ENCODE measurements at regions not wholly inside any gene's neighbourhood (a gene's known extent, or its start where the extent isn't known, plus 50 kb on each side); places are given as distances from the start of the nearest gene placed in this dataset.
A peak's percentile ranks its signal among the peaks of the same experiment; 100 is the strongest.

DNA sequence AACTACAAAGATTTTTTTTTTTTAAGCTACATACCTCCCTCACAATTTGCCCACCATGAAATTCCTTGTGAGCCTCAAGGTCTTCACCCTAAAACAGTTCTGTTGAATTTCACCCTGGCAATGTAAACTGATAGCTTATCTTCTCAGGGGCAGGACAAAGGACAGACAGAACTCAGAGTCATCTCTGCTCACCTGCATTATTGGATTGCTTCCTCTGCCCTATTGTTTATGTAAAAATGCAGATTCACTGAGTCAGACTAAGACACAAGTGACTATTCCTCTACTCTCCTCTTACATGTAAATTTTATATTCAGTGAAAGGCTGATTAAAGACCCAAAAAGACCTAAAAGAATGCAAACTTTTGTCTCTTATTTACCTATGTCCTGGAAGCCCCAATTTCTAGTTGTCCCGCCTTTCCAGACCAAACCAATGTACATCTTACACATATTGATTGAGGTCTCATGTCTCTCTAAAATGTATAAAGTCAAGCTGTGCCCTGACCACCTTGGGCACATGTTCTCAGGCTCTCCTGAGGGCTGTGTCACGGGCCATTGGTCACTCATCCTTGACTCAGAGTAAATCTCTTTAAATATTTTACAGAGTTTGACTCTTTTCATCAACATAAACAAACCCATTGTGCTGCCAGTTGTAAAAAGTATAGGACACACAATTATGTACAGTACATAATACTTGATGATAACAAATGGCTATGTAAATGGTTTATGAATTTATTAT is 440.2 kb downstream of the HTR7 start:
- DNase-seq (ENCODE audit: low read depth), result no peak
- no peak overlapping the region for H3K4me3 ChIP-seq (ENCODE audit: low read depth, low read length)
- TF ChIP-seq, protein P1, sequence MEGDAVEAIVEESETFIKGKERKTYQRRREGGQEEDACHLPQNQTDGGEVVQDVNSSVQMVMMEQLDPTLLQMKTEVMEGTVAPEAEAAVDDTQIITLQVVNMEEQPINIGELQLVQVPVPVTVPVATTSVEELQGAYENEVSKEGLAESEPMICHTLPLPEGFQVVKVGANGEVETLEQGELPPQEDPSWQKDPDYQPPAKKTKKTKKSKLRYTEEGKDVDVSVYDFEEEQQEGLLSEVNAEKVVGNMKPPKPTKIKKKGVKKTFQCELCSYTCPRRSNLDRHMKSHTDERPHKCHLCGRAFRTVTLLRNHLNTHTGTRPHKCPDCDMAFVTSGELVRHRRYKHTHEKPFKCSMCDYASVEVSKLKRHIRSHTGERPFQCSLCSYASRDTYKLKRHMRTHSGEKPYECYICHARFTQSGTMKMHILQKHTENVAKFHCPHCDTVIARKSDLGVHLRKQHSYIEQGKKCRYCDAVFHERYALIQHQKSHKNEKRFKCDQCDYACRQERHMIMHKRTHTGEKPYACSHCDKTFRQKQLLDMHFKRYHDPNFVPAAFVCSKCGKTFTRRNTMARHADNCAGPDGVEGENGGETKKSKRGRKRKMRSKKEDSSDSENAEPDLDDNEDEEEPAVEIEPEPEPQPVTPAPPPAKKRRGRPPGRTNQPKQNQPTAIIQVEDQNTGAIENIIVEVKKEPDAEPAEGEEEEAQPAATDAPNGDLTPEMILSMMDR (IDR thresholded peaks at IDR 0.05; ENCODE audit: low read depth, low read length, missing control alignments), result no peak

DNA sequence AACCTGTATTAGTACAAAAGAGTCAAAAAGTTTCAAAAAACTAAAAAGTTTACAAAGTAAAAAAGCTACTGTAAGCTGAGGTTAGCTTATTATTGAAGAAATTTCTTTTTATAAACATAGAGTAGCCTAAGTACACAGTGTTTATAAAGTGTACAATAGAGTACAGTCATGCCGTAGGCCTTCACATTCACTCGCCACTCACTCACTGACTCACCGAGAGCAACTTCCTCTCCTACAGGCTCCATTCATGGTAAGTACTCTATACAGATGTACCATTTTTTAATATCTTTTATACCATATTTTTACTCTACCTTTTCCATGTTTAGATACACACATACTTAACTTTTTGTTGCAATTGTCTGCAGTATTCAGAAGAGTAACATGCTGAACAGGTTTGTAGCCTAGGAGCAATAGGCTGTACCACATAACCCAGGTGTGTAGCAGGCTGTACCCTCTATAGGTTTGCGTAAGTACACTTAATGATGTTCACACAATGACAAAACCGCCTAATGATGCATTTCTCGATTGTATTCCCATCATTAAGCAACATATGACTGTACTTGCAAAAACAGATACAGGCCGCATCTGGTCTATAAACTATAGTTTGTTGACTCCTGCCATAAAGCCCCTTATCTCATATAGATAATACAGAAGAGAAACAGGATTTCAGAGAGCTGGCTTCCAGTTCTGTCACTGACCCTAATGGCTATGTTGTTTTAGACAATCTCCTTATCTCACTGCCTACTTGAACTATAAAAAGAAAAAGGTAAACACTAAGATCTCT is 438.8 kb downstream of the HTR7 start:
- DNase-seq (ENCODE audit: low read depth), result no peak
- no peak overlapping the region for H3K4me3 ChIP-seq (ENCODE audit: low read depth, low read length)
- TF ChIP-seq, protein P1 (IDR thresholded peaks at IDR 0.05; ENCODE audit: low read depth, low read length, missing control alignments), result no peak

DNA sequence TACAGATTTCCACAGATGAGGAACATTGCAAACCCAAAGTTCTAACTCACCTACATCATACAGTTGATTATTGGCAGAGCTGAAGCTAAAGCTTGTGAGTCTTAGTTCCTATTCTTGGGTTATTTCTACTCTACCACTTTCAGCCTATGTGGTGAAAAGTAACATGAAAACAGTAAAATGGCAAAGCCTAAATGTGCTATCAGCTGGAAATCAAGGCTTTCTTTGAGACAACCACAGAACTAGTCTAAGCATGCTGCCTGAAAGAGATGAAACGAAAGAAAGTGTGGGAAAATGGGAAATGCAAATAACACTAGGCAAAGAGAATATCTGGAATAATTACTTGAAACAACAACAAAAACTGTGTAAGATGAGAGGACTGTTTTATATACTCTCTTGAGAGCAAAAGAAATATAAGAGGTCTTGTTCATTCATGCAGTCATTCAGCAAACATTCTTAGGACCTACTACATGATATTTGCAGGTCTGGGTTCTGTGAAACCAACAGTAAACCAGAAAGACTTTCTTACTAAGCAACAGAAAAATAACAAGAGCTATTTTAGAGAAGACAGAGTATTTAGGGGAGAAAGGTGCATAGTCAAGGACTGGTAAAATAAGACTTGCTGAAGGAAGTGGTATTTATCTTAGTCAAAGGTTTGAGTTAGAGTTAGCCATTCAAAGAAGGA is 437.1 kb downstream of the HTR7 start:
- TF ChIP-seq, protein P1 (IDR thresholded peaks at IDR 0.05; ENCODE audit: low read depth, low read length, missing control alignments), result no peak
- peak; percentile 10 for DNase-seq (ENCODE audit: low read depth)
- no peak overlapping the region for H3K4me3 ChIP-seq (ENCODE audit: low read depth, low read length)

DNA sequence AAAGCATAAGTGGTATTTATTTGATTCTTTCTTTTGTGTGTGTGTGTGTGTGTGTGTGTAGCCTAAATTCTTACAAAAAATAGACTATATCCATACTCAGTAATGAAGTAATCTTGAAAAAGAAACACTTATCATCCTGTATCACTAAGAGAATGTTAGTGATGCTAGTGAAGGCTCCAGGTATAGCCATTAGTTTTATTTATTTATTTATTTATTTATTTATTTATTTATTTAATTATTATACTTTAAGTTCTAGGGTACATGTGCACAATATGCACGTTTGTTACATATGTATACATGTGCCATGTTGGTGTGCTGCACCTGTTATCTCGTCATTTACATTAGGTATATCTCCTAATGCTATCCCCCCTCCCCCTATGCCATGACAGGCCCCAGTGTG is 436.0 kb downstream of the HTR7 start:
- DNase-seq (ENCODE audit: low read depth), result no peak
- TF ChIP-seq, protein P1 (IDR thresholded peaks at IDR 0.05; ENCODE audit: low read depth, low read length, missing control alignments), result no peak
- no peak overlapping the region for H3K4me3 ChIP-seq (ENCODE audit: low read depth, low read length)

DNA sequence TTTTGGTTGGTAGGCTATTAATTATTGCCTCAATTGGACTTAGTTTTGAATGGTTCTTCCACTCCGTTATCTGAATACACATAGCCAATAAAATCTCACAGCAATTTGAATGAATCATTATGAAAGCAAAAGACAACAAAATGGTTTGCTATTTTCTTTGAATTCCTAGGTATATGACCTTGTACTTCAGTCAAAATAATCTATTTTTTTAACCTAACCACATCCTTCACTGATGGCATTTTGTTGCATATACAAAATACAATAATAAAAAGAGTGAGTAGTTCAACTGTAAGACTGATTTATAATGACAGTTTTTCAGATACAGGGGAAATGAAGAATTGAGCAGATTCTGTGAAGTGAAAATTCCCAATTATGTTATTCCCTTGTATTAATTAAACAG is 433.1 kb downstream of the HTR7 start:
- no peak overlapping the region for H3K4me3 ChIP-seq (ENCODE audit: low read depth, low read length)
- TF ChIP-seq, protein P1 (IDR thresholded peaks at IDR 0.05; ENCODE audit: low read depth, low read length, missing control alignments), result no peak
- no peak for DNase-seq (ENCODE audit: low read depth)

DNA sequence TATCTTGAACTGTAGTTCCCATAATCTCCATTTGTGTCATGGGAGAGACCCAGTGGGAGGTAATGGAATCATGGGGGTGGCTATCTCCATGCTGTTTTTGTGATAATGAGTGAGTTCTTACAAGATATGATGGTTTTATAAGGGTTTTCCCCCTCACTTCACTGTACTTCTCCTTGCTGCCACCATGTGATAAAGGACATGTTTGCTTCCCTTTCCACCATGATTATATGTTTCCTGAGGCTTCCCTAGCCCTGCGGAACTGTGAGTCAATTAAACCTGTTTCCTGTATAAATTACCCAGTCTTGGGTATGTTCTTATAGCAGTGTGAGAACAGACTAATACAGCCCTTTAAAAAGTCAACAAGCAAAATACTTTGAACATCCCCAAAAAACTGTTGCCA is 427.7 kb downstream of the HTR7 start:
- TF ChIP-seq, protein P1 (IDR thresholded peaks at IDR 0.05; ENCODE audit: low read depth, low read length, missing control alignments), result no peak
- no peak for DNase-seq (ENCODE audit: low read depth)
- no peak overlapping the region for H3K4me3 ChIP-seq (ENCODE audit: low read depth, low read length)

All from GM12864 (cell line).